ENCODE measurements at regions not wholly inside any gene's neighbourhood (a gene's known extent, or its start where the extent isn't known, plus 50 kb on each side); places are given as distances from the start of the nearest gene placed in this dataset.

GRCh38 chr6:164861967-164862366, 447.4 kb downstream of the C6orf118 start:
- no peaks in the 10 kb centered on the region for H3K4me1 ChIP-seq (ENCODE audit: control insufficient read depth, insufficient read depth, low read depth, low read length)
- H3K4ac ChIP-seq (ENCODE audit: low read depth in 1 of 2, low read length in 2 of 2) = no peak overlapping the region
- WGBS = 89% methylated on average over 2 of the region's 4 CpGs
- no peak overlapping the region for H3K4me2 ChIP-seq (ENCODE audit: low read length, poor library complexity, severe bottlenecking)
- no peak for DNase-seq
- no peaks in the 10 kb centered on the region for H3K79me1 ChIP-seq (replicated peaks; ENCODE audit: low read length, poor library complexity, severe bottlenecking)
- no peak overlapping the region for H3K4me3 ChIP-seq (ENCODE audit: insufficient read depth in 1 of 2, low read depth in 1 of 2, low read length in 2 of 2)
- H3K27ac ChIP-seq (ENCODE audit: low read length, poor library complexity, severe bottlenecking) = no peak overlapping the region
- H2AFZ ChIP-seq (ENCODE audit: low read depth, low read length) = no peak overlapping the region
- no peak overlapping the region for H3K18ac ChIP-seq (ENCODE audit: low read depth in 1 of 2, low read length in 2 of 2)
- H3K27me3 ChIP-seq (ENCODE audit: control insufficient read depth in 1 of 2, insufficient read depth in 1 of 2, low read length in 2 of 2) = no peaks in the 10 kb centered on the region
- H3K36me3 ChIP-seq (ENCODE audit: control insufficient read depth in 1 of 2, insufficient read depth in 2 of 2, low read depth in 1 of 2, low read length in 2 of 2) = no peaks in the 10 kb centered on the region
- H3K23ac ChIP-seq (ENCODE audit: low read length in 2 of 2) = no peak overlapping the region
- H2BK5ac ChIP-seq (ENCODE audit: low read depth, low read length, poor library complexity, severe bottlenecking) = no peak overlapping the region
- no peak overlapping the region for H2BK12ac ChIP-seq (ENCODE audit: low read length in 2 of 2)
- H3K9ac ChIP-seq (ENCODE audit: low read length) = no peak overlapping the region
- H4K8ac ChIP-seq (ENCODE audit: low read length) = no peak overlapping the region
- no peak overlapping the region for H2AK5ac ChIP-seq (ENCODE audit: low read length, severe bottlenecking)
- H2BK120ac ChIP-seq (ENCODE audit: low read depth, low read length) = no peak overlapping the region
- H4K91ac ChIP-seq (ENCODE audit: low read length) = no peak overlapping the region
- no peak overlapping the region for H3K14ac ChIP-seq (ENCODE audit: low read length in 2 of 2)
- H2BK15ac ChIP-seq (ENCODE audit: low read depth, poor library complexity, severe bottlenecking) = no peak overlapping the region
- peaks cover 4% of the 10 kb centered on the region for H3K9me3 ChIP-seq (ENCODE audit: control insufficient read depth, low read length)

- Histone ChIP-seq H2BK15ac (ENCODE audit: low read depth, poor library complexity, severe bottlenecking) (no peak overlapping the region), H3K4me2 (ENCODE audit: low read length, poor library complexity, severe bottlenecking) (no peak overlapping the region), H3K36me3 (ENCODE audit: control insufficient read depth in 1 of 2, insufficient read depth in 2 of 2, low read depth in 1 of 2, low read length in 2 of 2) (no peaks in the 10 kb centered on the region), H2AFZ (ENCODE audit: low read depth, low read length) (no peak overlapping the region), H2BK5ac (ENCODE audit: low read depth, low read length, poor library complexity, severe bottlenecking) (no peak overlapping the region), H4K8ac (ENCODE audit: low read length) (no peak overlapping the region), H3K9ac (ENCODE audit: low read length) (no peak overlapping the region), H3K4ac (ENCODE audit: low read depth in 1 of 2, low read length in 2 of 2) (no peak overlapping the region), H3K79me1 (replicated peaks; ENCODE audit: low read length, poor library complexity, severe bottlenecking) (no peaks in the 10 kb centered on the region), H2BK12ac (ENCODE audit: low read length in 2 of 2) (no peak overlapping the region), H3K18ac (ENCODE audit: low read depth in 1 of 2, low read length in 2 of 2) (no peak overlapping the region), H4K91ac (ENCODE audit: low read length) (no peak overlapping the region), H3K27me3 (ENCODE audit: control insufficient read depth in 1 of 2, insufficient read depth in 1 of 2, low read length in 2 of 2) (no peaks in the 10 kb centered on the region), H2BK120ac (ENCODE audit: low read depth, low read length) (no peak overlapping the region), H3K4me1 (ENCODE audit: control insufficient read depth, insufficient read depth, low read depth, low read length) (no peaks in the 10 kb centered on the region), H3K27ac (ENCODE audit: low read length, poor library complexity, severe bottlenecking) (no peak overlapping the region), H3K23ac (ENCODE audit: low read length in 2 of 2) (no peak overlapping the region), H3K14ac (ENCODE audit: low read length in 2 of 2) (no peak overlapping the region), H3K9me3 (ENCODE audit: control insufficient read depth, low read length) (no peaks in the 10 kb centered on the region), H3K4me3 (ENCODE audit: insufficient read depth in 1 of 2, low read depth in 1 of 2, low read length in 2 of 2) (no peak overlapping the region), H2AK5ac (ENCODE audit: low read length, severe bottlenecking) (no peak overlapping the region)
- DNase-seq = no peak
- whole genome bisulfite sequencing = 68% methylated on average over 6 of the region's 6 CpGs
Measured at GRCh38 chr6:164859816-164860215, 449.6 kb downstream of the C6orf118 start.

GRCh38 chr6:164856138-164856537, 453.3 kb downstream of the C6orf118 start:
- Histone ChIP-seq H3K27me3 (ENCODE audit: control insufficient read depth in 1 of 2, insufficient read depth in 1 of 2, low read length in 2 of 2) (no peaks in the 10 kb centered on the region), H3K36me3 (ENCODE audit: control insufficient read depth in 1 of 2, insufficient read depth in 2 of 2, low read depth in 1 of 2, low read length in 2 of 2) (no peaks in the 10 kb centered on the region), H4K91ac (ENCODE audit: low read length) (no peak overlapping the region), H3K4ac (ENCODE audit: low read depth in 1 of 2, low read length in 2 of 2) (no peak overlapping the region), H3K9me3 (ENCODE audit: control insufficient read depth, low read length) (no peaks in the 10 kb centered on the region), H2BK120ac (ENCODE audit: low read depth, low read length) (no peak overlapping the region), H3K79me1 (replicated peaks; ENCODE audit: low read length, poor library complexity, severe bottlenecking) (no peaks in the 10 kb centered on the region), H3K27ac (ENCODE audit: low read length, poor library complexity, severe bottlenecking) (no peak overlapping the region), H3K4me1 (ENCODE audit: control insufficient read depth, insufficient read depth, low read depth, low read length) (no peaks in the 10 kb centered on the region), H3K4me2 (ENCODE audit: low read length, poor library complexity, severe bottlenecking) (no peak overlapping the region), H3K9ac (ENCODE audit: low read length) (no peak overlapping the region), H2BK5ac (ENCODE audit: low read depth, low read length, poor library complexity, severe bottlenecking) (no peak overlapping the region), H3K23ac (ENCODE audit: low read length in 2 of 2) (no peak overlapping the region), H2BK12ac (ENCODE audit: low read length in 2 of 2) (no peak overlapping the region), H3K14ac (ENCODE audit: low read length in 2 of 2) (no peak overlapping the region), H3K18ac (ENCODE audit: low read depth in 1 of 2, low read length in 2 of 2) (no peak overlapping the region), H3K4me3 (ENCODE audit: insufficient read depth in 1 of 2, low read depth in 1 of 2, low read length in 2 of 2) (no peak overlapping the region), H2BK15ac (ENCODE audit: low read depth, poor library complexity, severe bottlenecking) (no peak overlapping the region), H2AFZ (ENCODE audit: low read depth, low read length) (no peak overlapping the region), H4K8ac (ENCODE audit: low read length) (no peak overlapping the region), H2AK5ac (ENCODE audit: low read length, severe bottlenecking) (no peak overlapping the region)
- WGBS = 85% methylated on average over 4 of the region's 8 CpGs
- DNase-seq = no peak

GRCh38 chr6:164855281-164855680, 454.1 kb downstream of the C6orf118 start:
- Histone ChIP-seq H3K4me1 (ENCODE audit: control insufficient read depth, insufficient read depth, low read depth, low read length) (no peaks in the 10 kb centered on the region), H3K9me3 (ENCODE audit: control insufficient read depth, low read length) (no peaks in the 10 kb centered on the region), H2BK120ac (ENCODE audit: low read depth, low read length) (no peak overlapping the region), H3K9ac (ENCODE audit: low read length) (no peak overlapping the region), H3K27me3 (ENCODE audit: control insufficient read depth in 1 of 2, insufficient read depth in 1 of 2, low read length in 2 of 2) (no peaks in the 10 kb centered on the region), H3K14ac (ENCODE audit: low read length in 2 of 2) (no peak overlapping the region), H3K23ac (ENCODE audit: low read length in 2 of 2) (no peak overlapping the region), H2BK12ac (ENCODE audit: low read length in 2 of 2) (no peak overlapping the region), H3K79me1 (replicated peaks; ENCODE audit: low read length, poor library complexity, severe bottlenecking) (no peaks in the 10 kb centered on the region), H2AFZ (ENCODE audit: low read depth, low read length) (no peak overlapping the region), H4K91ac (ENCODE audit: low read length) (no peak overlapping the region), H2AK5ac (ENCODE audit: low read length, severe bottlenecking) (no peak overlapping the region), H3K4me3 (ENCODE audit: insufficient read depth in 1 of 2, low read depth in 1 of 2, low read length in 2 of 2) (no peak overlapping the region), H3K27ac (ENCODE audit: low read length, poor library complexity, severe bottlenecking) (no peak overlapping the region), H2BK15ac (ENCODE audit: low read depth, poor library complexity, severe bottlenecking) (no peak overlapping the region), H3K4ac (ENCODE audit: low read depth in 1 of 2, low read length in 2 of 2) (no peak overlapping the region), H3K18ac (ENCODE audit: low read depth in 1 of 2, low read length in 2 of 2) (no peak overlapping the region), H3K4me2 (ENCODE audit: low read length, poor library complexity, severe bottlenecking) (no peak overlapping the region), H2BK5ac (ENCODE audit: low read depth, low read length, poor library complexity, severe bottlenecking) (no peak overlapping the region), H3K36me3 (ENCODE audit: control insufficient read depth in 1 of 2, insufficient read depth in 2 of 2, low read depth in 1 of 2, low read length in 2 of 2) (no peaks in the 10 kb centered on the region), H4K8ac (ENCODE audit: low read length) (no peak overlapping the region)
- DNase-seq = no peak
- WGBS = no CpG with 5 or more reads among the region's 1 CpG
